Esophagus squamous epithelium (tissue), 4 donors: ENCODE measurements at regions not wholly inside any gene's neighbourhood (a gene's known extent, or its start where the extent isn't known, plus 50 kb on each side); places are given as distances from the start of the nearest gene placed in this dataset.

Experiments used
- CTCF ChIP-seq, 6 experiments: fragments of 450-650 bp in 4 of 6; fragments of 200-600 bp in 2 of 6; sonication (generic) in 2 of 6; IDR thresholded peaks; one replicate each; pipeline ENCODE4 v1.5.1; 2016 to 2019; ENCODE audit warnings: antibody characterized with exemption in 6 of 6, mild to moderate bottlenecking in 4 of 6, moderate library complexity in 4 of 6
- POLR2A ChIP-seq, 4 donors: fragments of 450-650 bp; IDR thresholded peaks; one replicate each; pipeline ENCODE4 v1.6.1; 2017; ENCODE audit warnings: antibody characterized with exemption in 4 of 4, mild to moderate bottlenecking in 4 of 4, moderate library complexity in 3 of 4

- TF ChIP-seq CTCF (IDR thresholded peaks at IDR 0.05) (no peak), POLR2A (IDR thresholded peaks at IDR 0.05) (no peak)
These were observed 248.8 kb upstream of the ADAMTS9 start for GRCh38 chr3:64936556-64936955.
